ENCODE measurements at regions not wholly inside any gene's neighbourhood (a gene's known extent, or its start where the extent isn't known, plus 50 kb on each side); places are given as distances from the start of the nearest gene placed in this dataset.

- H3K4me3 ChIP-seq (ENCODE audit: low read length), result no peak overlapping the region
- H3K9me3 ChIP-seq (replicated peaks; ENCODE audit: low read length), result no peaks in the 10 kb centered on the region
- H3K36me3 ChIP-seq (ENCODE audit: insufficient read depth, low read length), result no peaks in the 10 kb centered on the region
- H3K4me1 ChIP-seq (ENCODE audit: control insufficient read depth, insufficient read depth, low read length), result no peaks in the 10 kb centered on the region
- H3K4me2 ChIP-seq (ENCODE audit: low read length), result no peak overlapping the region
- no peak overlapping the region for H3K9ac ChIP-seq (ENCODE audit: low read depth, low read length)
- no peaks in the 10 kb centered on the region for H3K27me3 ChIP-seq (ENCODE audit: control insufficient read depth, insufficient read depth, low read length)
These were observed 303.8 kb downstream of the FSIP2 start for GRCh38 chr2:186042207-186043028.

GRCh38 chr2:186044761-186045160 lies 306.2 kb downstream of the FSIP2 start:
- Histone ChIP-seq H3K9ac (ENCODE audit: low read depth, low read length) (no peak overlapping the region), H3K4me2 (ENCODE audit: low read length) (no peak overlapping the region), H3K4me1 (ENCODE audit: control insufficient read depth, insufficient read depth, low read length) (no peaks in the 10 kb centered on the region), H3K27me3 (ENCODE audit: control insufficient read depth, insufficient read depth, low read length) (no peaks in the 10 kb centered on the region), H3K36me3 (ENCODE audit: insufficient read depth, low read length) (no peaks in the 10 kb centered on the region), H3K9me3 (replicated peaks; ENCODE audit: low read length) (no peaks in the 10 kb centered on the region), H3K4me3 (ENCODE audit: low read length) (no peak overlapping the region)

- H3K27me3 ChIP-seq (ENCODE audit: control insufficient read depth, insufficient read depth, low read length), result no peaks in the 10 kb centered on the region
These were observed 314.3 kb downstream of the FSIP2 start for GRCh38 chr2:186052930-186053329.

DNA sequence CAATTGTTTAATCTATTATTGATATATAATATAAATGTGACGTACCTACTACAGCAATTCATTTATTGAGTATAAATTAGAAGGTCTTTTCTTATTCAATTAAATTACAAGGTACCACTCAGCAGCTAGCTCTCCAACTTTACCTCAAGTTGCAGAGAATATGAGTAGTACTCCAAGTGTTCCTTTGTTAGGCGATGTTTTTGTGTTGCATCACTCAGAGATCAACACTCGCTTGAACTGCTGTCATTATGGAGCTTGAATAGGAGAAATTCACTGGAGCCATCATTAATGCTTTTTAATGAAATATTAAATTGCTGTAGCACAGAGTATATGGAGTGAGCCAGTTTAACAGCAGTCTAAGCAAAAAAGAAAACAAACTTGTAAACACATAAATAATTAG lies 320.0 kb downstream of the FSIP2 start:
- Histone ChIP-seq H3K4me1 (ENCODE audit: control insufficient read depth, insufficient read depth, low read length) (peaks cover 27% of the 10 kb centered on the region), H3K36me3 (ENCODE audit: insufficient read depth, low read length) (no peaks in the 10 kb centered on the region), H3K9me3 (replicated peaks; ENCODE audit: low read length) (no peaks in the 10 kb centered on the region), H3K27me3 (ENCODE audit: control insufficient read depth, insufficient read depth, low read length) (no peaks in the 10 kb centered on the region), H3K4me2 (ENCODE audit: low read length) (no peak overlapping the region), H3K4me3 (ENCODE audit: low read length) (no peak overlapping the region), H3K9ac (ENCODE audit: low read depth, low read length) (no peak overlapping the region)

More at GRCh38 chr2:186052930-186053329, 314.3 kb downstream of the FSIP2 start:
- no peak overlapping the region for H3K9ac ChIP-seq (ENCODE audit: low read depth, low read length)
- H3K4me1 ChIP-seq (ENCODE audit: control insufficient read depth, insufficient read depth, low read length), result no peaks in the 10 kb centered on the region
- no peaks in the 10 kb centered on the region for H3K36me3 ChIP-seq (ENCODE audit: insufficient read depth, low read length)
- no peaks in the 10 kb centered on the region for H3K9me3 ChIP-seq (replicated peaks; ENCODE audit: low read length)
- H3K4me2 ChIP-seq (ENCODE audit: low read length), result no peak overlapping the region
- H3K4me3 ChIP-seq (ENCODE audit: low read length), result no peak overlapping the region

DNA sequence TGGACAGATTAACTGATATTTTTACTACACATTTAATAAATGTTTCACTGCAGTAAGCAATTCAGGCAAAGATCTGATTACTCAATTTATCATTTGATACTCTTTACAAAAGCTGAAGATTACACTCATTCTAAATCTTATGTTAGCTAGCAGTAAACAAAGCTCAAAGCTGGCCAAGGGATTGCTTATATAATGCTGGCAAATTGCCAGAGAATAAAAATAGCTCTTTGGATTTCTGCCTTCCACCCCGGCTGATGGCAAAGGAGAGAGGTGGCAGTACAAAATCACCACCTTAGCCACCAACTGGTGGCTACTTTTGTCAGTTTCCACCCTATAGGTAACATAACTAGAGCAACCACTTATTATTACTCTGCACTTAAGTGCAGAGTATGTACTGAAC lies 320.5 kb downstream of the FSIP2 start:
- Histone ChIP-seq H3K4me2 (ENCODE audit: low read length) (no peak overlapping the region), H3K4me3 (ENCODE audit: low read length) (no peak overlapping the region), H3K27me3 (ENCODE audit: control insufficient read depth, insufficient read depth, low read length) (no peaks in the 10 kb centered on the region), H3K4me1 (ENCODE audit: control insufficient read depth, insufficient read depth, low read length) (peaks cover 27% of the 10 kb centered on the region), H3K36me3 (ENCODE audit: insufficient read depth, low read length) (no peaks in the 10 kb centered on the region), H3K9me3 (replicated peaks; ENCODE audit: low read length) (no peaks in the 10 kb centered on the region), H3K9ac (ENCODE audit: low read depth, low read length) (no peak overlapping the region)

GRCh38 chr2:186060744-186061440 lies 322.3 kb downstream of the FSIP2 start:
- no peaks in the 10 kb centered on the region for H3K27me3 ChIP-seq (ENCODE audit: control insufficient read depth, insufficient read depth, low read length)

GRCh38 chr2:186064507-186064906 lies 325.9 kb downstream of the FSIP2 start:
- no peak overlapping the region for H3K9ac ChIP-seq (ENCODE audit: low read depth, low read length)
- no peaks in the 10 kb centered on the region for H3K9me3 ChIP-seq (replicated peaks; ENCODE audit: low read length)
- peaks cover 25% of the 10 kb centered on the region for H3K4me1 ChIP-seq (ENCODE audit: control insufficient read depth, insufficient read depth, low read length)
- no peak overlapping the region for H3K4me2 ChIP-seq (ENCODE audit: low read length)
- no peak overlapping the region for H3K4me3 ChIP-seq (ENCODE audit: low read length)
- no peaks in the 10 kb centered on the region for H3K27me3 ChIP-seq (ENCODE audit: control insufficient read depth, insufficient read depth, low read length)
- no peaks in the 10 kb centered on the region for H3K36me3 ChIP-seq (ENCODE audit: insufficient read depth, low read length)

More at GRCh38 chr2:186060744-186061440, 322.3 kb downstream of the FSIP2 start:
- peaks cover 27% of the 10 kb centered on the region for H3K4me1 ChIP-seq (ENCODE audit: control insufficient read depth, insufficient read depth, low read length)
- no peaks in the 10 kb centered on the region for H3K36me3 ChIP-seq (ENCODE audit: insufficient read depth, low read length)
- peak overlapping the region; percentile 57 for H3K4me2 ChIP-seq (ENCODE audit: low read length)
- peak overlapping the region; percentile 41 for H3K4me3 ChIP-seq (ENCODE audit: low read length)
- H3K9me3 ChIP-seq (replicated peaks; ENCODE audit: low read length), result no peaks in the 10 kb centered on the region
- H3K9ac ChIP-seq (ENCODE audit: low read depth, low read length), result no peak overlapping the region

- H3K4me3 ChIP-seq (ENCODE audit: low read length), result no peak overlapping the region
These were observed 326.9 kb downstream of the FSIP2 start for GRCh38 chr2:186065491-186065890.

GRCh38 chr2:186068139-186068801 lies 329.7 kb downstream of the FSIP2 start:
- Histone ChIP-seq H3K4me2 (ENCODE audit: low read length) (no peak overlapping the region), H3K27me3 (ENCODE audit: control insufficient read depth, insufficient read depth, low read length) (no peaks in the 10 kb centered on the region), H3K36me3 (ENCODE audit: insufficient read depth, low read length) (no peaks in the 10 kb centered on the region), H3K9me3 (replicated peaks; ENCODE audit: low read length) (no peaks in the 10 kb centered on the region), H3K4me1 (ENCODE audit: control insufficient read depth, insufficient read depth, low read length) (peaks cover 4% of the 10 kb centered on the region), H3K9ac (ENCODE audit: low read depth, low read length) (no peak overlapping the region), H3K4me3 (ENCODE audit: low read length) (no peak overlapping the region)

More at GRCh38 chr2:186065491-186065890, 326.9 kb downstream of the FSIP2 start:
- H3K9ac ChIP-seq (ENCODE audit: low read depth, low read length), result no peak overlapping the region
- H3K4me1 ChIP-seq (ENCODE audit: control insufficient read depth, insufficient read depth, low read length), result peaks cover 17% of the 10 kb centered on the region
- H3K36me3 ChIP-seq (ENCODE audit: insufficient read depth, low read length), result no peaks in the 10 kb centered on the region
- no peaks in the 10 kb centered on the region for H3K27me3 ChIP-seq (ENCODE audit: control insufficient read depth, insufficient read depth, low read length)
- no peaks in the 10 kb centered on the region for H3K9me3 ChIP-seq (replicated peaks; ENCODE audit: low read length)
- H3K4me2 ChIP-seq (ENCODE audit: low read length), result no peak overlapping the region

DNA sequence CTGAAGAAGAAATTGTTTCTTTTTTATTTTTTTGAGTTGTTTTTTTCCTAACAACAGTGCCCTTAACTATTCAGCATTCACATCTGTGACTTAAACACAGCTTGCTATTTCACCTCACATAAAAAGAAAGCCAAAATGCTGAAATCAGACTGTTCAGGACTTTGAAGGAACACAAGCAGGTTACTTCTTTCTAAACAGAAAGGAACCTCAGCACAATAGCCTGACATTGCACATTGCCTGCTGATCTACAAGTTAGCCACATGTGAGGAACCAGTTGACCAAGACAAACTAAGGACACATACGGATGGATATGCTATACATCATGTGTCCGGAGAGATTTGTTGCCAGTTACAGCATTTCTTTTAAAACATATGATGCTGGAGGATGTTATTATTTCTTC lies 331.1 kb downstream of the FSIP2 start:
- no peak overlapping the region for H3K9ac ChIP-seq (ENCODE audit: low read depth, low read length)
- no peak overlapping the region for H3K4me2 ChIP-seq (ENCODE audit: low read length)
- H3K4me1 ChIP-seq (ENCODE audit: control insufficient read depth, insufficient read depth, low read length), result peaks cover 4% of the 10 kb centered on the region
- H3K9me3 ChIP-seq (replicated peaks; ENCODE audit: low read length), result no peaks in the 10 kb centered on the region
- H3K36me3 ChIP-seq (ENCODE audit: insufficient read depth, low read length), result no peaks in the 10 kb centered on the region
- no peak overlapping the region for H3K4me3 ChIP-seq (ENCODE audit: low read length)
- no peaks in the 10 kb centered on the region for H3K27me3 ChIP-seq (ENCODE audit: control insufficient read depth, insufficient read depth, low read length)

GRCh38 chr2:186085226-186085625 lies 346.6 kb downstream of the FSIP2 start:
- Histone ChIP-seq H3K4me3 (ENCODE audit: low read length) (no peak overlapping the region), H3K9ac (ENCODE audit: low read depth, low read length) (no peak overlapping the region), H3K27me3 (ENCODE audit: control insufficient read depth, insufficient read depth, low read length) (no peaks in the 10 kb centered on the region), H3K36me3 (ENCODE audit: insufficient read depth, low read length) (no peaks in the 10 kb centered on the region), H3K9me3 (replicated peaks; ENCODE audit: low read length) (no peaks in the 10 kb centered on the region), H3K4me2 (ENCODE audit: low read length) (no peak overlapping the region), H3K4me1 (ENCODE audit: control insufficient read depth, insufficient read depth, low read length) (no peaks in the 10 kb centered on the region)

All from skeletal muscle satellite cell (primary cell).